ENCODE measurements at regions not wholly inside any gene's neighbourhood (a gene's known extent, or its start where the extent isn't known, plus 50 kb on each side); places are given as distances from the start of the nearest gene placed in this dataset.

- dilution Hi-C loops (cut with HindIII; ENCODE audit: low sequenced_read_pairs, unreplicated experiment), result no loop called here
- H4K20me1 ChIP-seq (ENCODE audit: insufficient read depth, low read length), result no peaks in the 10 kb centered on the region
- no peak overlapping the region for H3K4me2 ChIP-seq (ENCODE audit: low read depth, low read length)
- H3K27me3 ChIP-seq (ENCODE audit: control insufficient read depth, insufficient read depth, low read length), result no peaks in the 10 kb centered on the region
- CTCF ChIA-PET, result no interaction called here
- in situ Hi-C loops (cut with MboI; ENCODE audit: low sequenced_read_pairs), result no loop called here
- DNase-seq (no peak), ATAC-seq (ENCODE audit: low read depth) (no peak)
- no peak overlapping the region for H3K56ac ChIP-seq (ENCODE audit: extremely low read depth, insufficient read depth, low read length)
- no peak overlapping the region for H3K4me3 ChIP-seq (ENCODE audit: insufficient read depth, low read depth, low read length)
- H2BK15ac ChIP-seq (ENCODE audit: low read depth, low read length), result no peak overlapping the region
- H4K8ac ChIP-seq (ENCODE audit: low read depth in 2 of 2, low read length in 2 of 2), result no peak overlapping the region
- H3K36me3 ChIP-seq (ENCODE audit: control insufficient read depth, insufficient read depth, low read length), result no peaks in the 10 kb centered on the region
- no peak overlapping the region for H3K18ac ChIP-seq (ENCODE audit: low read depth, low read length)
- H3K9me3 ChIP-seq (ENCODE audit: control insufficient read depth, insufficient read depth, low read length), result no peaks in the 10 kb centered on the region
- H3K79me1 ChIP-seq (ENCODE audit: low read depth in 1 of 2, low read length in 2 of 2), result no peaks in the 10 kb centered on the region
- H2AFZ ChIP-seq (replicated peaks; ENCODE audit: low read length, poor library complexity), result no peak overlapping the region
- H3K23ac ChIP-seq (ENCODE audit: low read depth, low read length), result no peak overlapping the region
- intact Hi-C loops (cut with micrococcal nuclease), result no loop called here
- H3K9me1 ChIP-seq (ENCODE audit: insufficient read depth, low read length), result no peaks in the 10 kb centered on the region
- no peak overlapping the region for H2AK9ac ChIP-seq (replicated peaks; ENCODE audit: low read depth, low read length, poor library complexity)
- H4K5ac ChIP-seq (ENCODE audit: low read depth, low read length), result no peak overlapping the region
- POLR2A ChIA-PET (ENCODE audit: unreplicated experiment), result no interaction called here
- H3K4ac ChIP-seq (ENCODE audit: low read depth, low read length), result no peak overlapping the region
- H2AK5ac ChIP-seq (ENCODE audit: low read depth, low read length), result no peak overlapping the region
- no peak for TF ChIP-seq SMC3 (IDR thresholded peaks at IDR 0.05; ENCODE audit: low read depth, low read length)
- no peak for TF ChIP-seq CTCF (conservative IDR thresholded peaks at IDR 0.05; ENCODE audit: low read depth, low read length)
- H3K4me1 ChIP-seq (ENCODE audit: control insufficient read depth, insufficient read depth, low read length), result no peaks in the 10 kb centered on the region
- no peak overlapping the region for H3K27ac ChIP-seq (ENCODE audit: insufficient read depth, low read length)
- no peak overlapping the region for H2BK5ac ChIP-seq (ENCODE audit: low read depth, low read length, poor library complexity, severe bottlenecking)
- H3K9ac ChIP-seq (ENCODE audit: low read depth, low read length), result no peak overlapping the region
- no peak overlapping the region for H4K91ac ChIP-seq (ENCODE audit: insufficient read depth, low read depth, low read length)
- no peak overlapping the region for H2BK120ac ChIP-seq (ENCODE audit: low read depth, low read length)
- no peak overlapping the region for H2BK20ac ChIP-seq (ENCODE audit: low read depth, low read length)
- no TSS peak for BruUV-seq (replicated peaks)
- H3K14ac ChIP-seq (replicated peaks; ENCODE audit: low read depth, low read length), result no peak overlapping the region
Measured at GRCh38 chr6:85050149-85050548, 285.8 kb upstream of the TBX18 start.

Measured in IMR-90 (cell line).